ENCODE measurements at regions not wholly inside any gene's neighbourhood (a gene's known extent, or its start where the extent isn't known, plus 50 kb on each side); places are given as distances from the start of the nearest gene placed in this dataset.

DNA sequence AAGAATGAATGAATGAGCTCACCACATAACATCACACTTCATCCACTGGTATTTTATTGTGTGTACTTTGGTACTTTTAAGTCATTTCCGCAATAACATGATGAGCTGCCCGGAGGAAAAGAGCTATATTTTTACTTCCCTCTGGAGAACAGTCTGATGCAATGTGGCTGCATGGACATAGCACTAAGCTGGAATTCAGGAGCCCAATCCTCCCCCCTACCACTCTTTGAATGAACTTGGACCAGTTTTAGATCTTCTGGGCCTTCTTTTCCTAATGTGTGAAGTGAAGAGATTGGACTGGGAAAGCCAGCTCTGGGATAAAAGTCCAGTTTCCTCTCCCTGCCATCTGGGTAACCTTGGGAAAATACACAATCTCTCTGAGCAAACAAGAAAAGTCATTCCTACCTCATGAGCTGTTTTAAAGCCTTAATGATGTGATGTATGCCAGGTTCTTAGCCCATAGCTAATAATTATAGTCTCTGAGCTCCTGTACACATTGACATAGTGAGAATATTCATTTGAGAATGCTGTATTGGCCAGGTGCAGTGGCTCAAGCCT, 79.3 kb downstream of the ABCC12 start:
- Mint-ChIP-seq H3K4me3 (ENCODE audit: unreplicated experiment) (no peak overlapping the region), H3K27ac (ENCODE audit: unreplicated experiment) (no peak overlapping the region), H3K4me1 (ENCODE audit: low read depth, unreplicated experiment) (no peaks in the 10 kb centered on the region), H3K27me3 (ENCODE audit: unreplicated experiment) (no peaks in the 10 kb centered on the region), H3K9me3 (ENCODE audit: unreplicated experiment) (no peaks in the 10 kb centered on the region), H3K36me3 (ENCODE audit: unreplicated experiment) (peaks cover 11% of the 10 kb centered on the region)
- TF ChIP-seq, protein P1, sequence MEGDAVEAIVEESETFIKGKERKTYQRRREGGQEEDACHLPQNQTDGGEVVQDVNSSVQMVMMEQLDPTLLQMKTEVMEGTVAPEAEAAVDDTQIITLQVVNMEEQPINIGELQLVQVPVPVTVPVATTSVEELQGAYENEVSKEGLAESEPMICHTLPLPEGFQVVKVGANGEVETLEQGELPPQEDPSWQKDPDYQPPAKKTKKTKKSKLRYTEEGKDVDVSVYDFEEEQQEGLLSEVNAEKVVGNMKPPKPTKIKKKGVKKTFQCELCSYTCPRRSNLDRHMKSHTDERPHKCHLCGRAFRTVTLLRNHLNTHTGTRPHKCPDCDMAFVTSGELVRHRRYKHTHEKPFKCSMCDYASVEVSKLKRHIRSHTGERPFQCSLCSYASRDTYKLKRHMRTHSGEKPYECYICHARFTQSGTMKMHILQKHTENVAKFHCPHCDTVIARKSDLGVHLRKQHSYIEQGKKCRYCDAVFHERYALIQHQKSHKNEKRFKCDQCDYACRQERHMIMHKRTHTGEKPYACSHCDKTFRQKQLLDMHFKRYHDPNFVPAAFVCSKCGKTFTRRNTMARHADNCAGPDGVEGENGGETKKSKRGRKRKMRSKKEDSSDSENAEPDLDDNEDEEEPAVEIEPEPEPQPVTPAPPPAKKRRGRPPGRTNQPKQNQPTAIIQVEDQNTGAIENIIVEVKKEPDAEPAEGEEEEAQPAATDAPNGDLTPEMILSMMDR (IDR thresholded peaks at IDR 0.05; ENCODE audit: partially characterized antibody, unreplicated experiment) = no peak
- DNase-seq = no peak

DNA sequence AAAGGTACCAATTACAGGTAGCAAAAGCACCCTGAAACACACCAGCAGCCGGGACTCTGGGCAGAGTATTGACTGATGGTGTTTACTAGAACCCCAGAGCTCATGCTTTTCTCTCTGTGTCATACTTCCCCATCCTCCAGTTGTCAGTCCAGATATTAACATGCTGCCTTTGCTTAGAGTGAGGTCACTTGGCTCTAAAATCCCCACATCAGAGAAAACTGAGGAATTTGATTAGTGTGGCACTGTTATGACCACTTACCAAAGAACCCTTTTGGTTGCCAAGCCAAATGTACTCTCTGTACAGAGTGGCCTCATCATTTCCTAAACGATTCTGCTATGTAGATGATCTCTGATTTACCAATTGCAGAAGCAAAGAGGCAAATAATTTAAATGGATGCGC, 80.4 kb downstream of the ABCC12 start:
- DNase-seq = no peak
- H3K36me3 Mint-ChIP-seq (ENCODE audit: unreplicated experiment) = peaks cover 11% of the 10 kb centered on the region
- H3K4me1 Mint-ChIP-seq (ENCODE audit: low read depth, unreplicated experiment) = no peaks in the 10 kb centered on the region
- TF ChIP-seq, protein P1 (IDR thresholded peaks at IDR 0.05; ENCODE audit: partially characterized antibody, unreplicated experiment) = no peak
- no peak overlapping the region for H3K27ac Mint-ChIP-seq (ENCODE audit: unreplicated experiment)
- H3K27me3 Mint-ChIP-seq (ENCODE audit: unreplicated experiment) = no peaks in the 10 kb centered on the region
- no peak overlapping the region for H3K4me3 Mint-ChIP-seq (ENCODE audit: unreplicated experiment)
- H3K9me3 Mint-ChIP-seq (ENCODE audit: unreplicated experiment) = no peaks in the 10 kb centered on the region

DNA sequence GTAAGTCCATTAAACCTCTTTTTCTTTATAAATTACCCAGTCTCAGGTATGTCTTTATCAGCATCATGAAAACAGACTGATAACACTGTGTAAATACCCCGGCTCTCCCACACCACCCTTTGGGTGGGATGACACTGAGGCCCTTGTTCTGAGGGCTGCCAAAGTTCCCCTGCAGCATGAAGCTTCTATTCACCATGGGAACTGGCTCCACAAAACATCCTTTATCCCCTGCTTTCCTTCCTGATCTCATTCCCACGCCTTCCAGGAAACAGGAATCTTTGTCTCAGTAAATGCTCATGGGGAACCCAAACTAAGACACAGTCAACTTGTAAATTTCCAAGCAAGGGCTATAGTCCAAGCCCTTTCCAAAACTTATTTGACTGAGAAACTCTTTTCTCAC, 88.4 kb downstream of the ABCC12 start:
- H3K4me1 Mint-ChIP-seq (ENCODE audit: low read depth, unreplicated experiment) = no peaks in the 10 kb centered on the region
- TF ChIP-seq, protein P1 (IDR thresholded peaks at IDR 0.05; ENCODE audit: partially characterized antibody, unreplicated experiment) = no peak
- H3K27ac Mint-ChIP-seq (ENCODE audit: unreplicated experiment) = no peak overlapping the region
- no peaks in the 10 kb centered on the region for H3K36me3 Mint-ChIP-seq (ENCODE audit: unreplicated experiment)
- no peak overlapping the region for H3K4me3 Mint-ChIP-seq (ENCODE audit: unreplicated experiment)
- no peaks in the 10 kb centered on the region for H3K27me3 Mint-ChIP-seq (ENCODE audit: unreplicated experiment)
- peaks cover under 1% of the 10 kb centered on the region for H3K9me3 Mint-ChIP-seq (ENCODE audit: unreplicated experiment)
- no peak for DNase-seq

DNA sequence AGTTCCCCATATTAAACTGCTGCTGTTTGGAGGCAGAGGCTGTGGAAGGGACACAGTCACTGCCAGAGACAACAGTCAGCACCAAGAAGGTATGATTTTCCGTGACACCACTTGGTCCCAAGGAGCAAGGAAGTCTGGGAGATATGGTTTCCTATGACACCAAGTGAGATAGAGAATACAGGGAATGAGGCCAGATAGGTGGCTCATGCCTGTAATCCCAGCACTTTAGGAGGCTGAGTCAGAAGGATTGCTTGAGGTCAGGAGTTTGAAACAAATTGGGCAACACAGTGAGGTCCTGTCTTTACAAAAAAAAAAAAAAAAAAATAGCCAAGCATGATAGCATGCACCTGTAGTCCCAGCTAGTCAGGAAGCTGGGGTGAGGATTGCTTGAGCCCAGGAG, 90.8 kb downstream of the ABCC12 start:
- Mint-ChIP-seq H3K27me3 (ENCODE audit: unreplicated experiment) (peaks cover 5% of the 10 kb centered on the region), H3K4me1 (ENCODE audit: low read depth, unreplicated experiment) (no peaks in the 10 kb centered on the region), H3K9me3 (ENCODE audit: unreplicated experiment) (peaks cover 2% of the 10 kb centered on the region), H3K4me3 (ENCODE audit: unreplicated experiment) (no peak overlapping the region), H3K36me3 (ENCODE audit: unreplicated experiment) (no peaks in the 10 kb centered on the region), H3K27ac (ENCODE audit: unreplicated experiment) (no peak overlapping the region)
- TF ChIP-seq, protein P1 (IDR thresholded peaks at IDR 0.05; ENCODE audit: partially characterized antibody, unreplicated experiment) = no peak
- DNase-seq = no peak

DNA sequence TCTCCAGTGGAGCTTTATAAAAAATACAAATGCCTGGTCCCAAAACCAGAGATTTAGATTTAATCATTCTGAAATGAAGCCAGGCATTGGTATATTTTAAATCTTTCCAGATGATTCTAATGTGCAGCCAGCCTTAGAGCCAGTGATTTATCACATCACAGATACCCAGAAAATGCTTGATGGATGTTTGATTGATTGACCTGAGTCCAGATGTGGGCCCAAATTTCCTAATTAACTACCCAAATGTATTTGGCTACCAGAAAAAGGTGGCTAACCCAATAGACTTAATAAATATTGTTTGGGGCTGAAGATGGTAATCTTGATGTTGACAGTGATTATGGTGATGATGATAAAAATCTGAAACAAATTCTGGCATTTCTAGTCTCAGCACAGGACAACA, 93.1 kb downstream of the ABCC12 start:
- Mint-ChIP-seq H3K36me3 (ENCODE audit: unreplicated experiment) (no peaks in the 10 kb centered on the region), H3K4me3 (ENCODE audit: unreplicated experiment) (no peak overlapping the region), H3K27me3 (ENCODE audit: unreplicated experiment) (peaks cover 9% of the 10 kb centered on the region), H3K27ac (ENCODE audit: unreplicated experiment) (no peak overlapping the region), H3K9me3 (ENCODE audit: unreplicated experiment) (peaks cover 3% of the 10 kb centered on the region), H3K4me1 (ENCODE audit: low read depth, unreplicated experiment) (no peaks in the 10 kb centered on the region)
- no peak for DNase-seq
- TF ChIP-seq, protein P1 (IDR thresholded peaks at IDR 0.05; ENCODE audit: partially characterized antibody, unreplicated experiment) = no peak

Measured in glutamatergic neuron (in vitro differentiated cells).